ENCODE measurements at regions not wholly inside any gene's neighbourhood (a gene's known extent, or its start where the extent isn't known, plus 50 kb on each side); places are given as distances from the start of the nearest gene placed in this dataset.

GRCh38 chr6:137763886-137764285 is 103.2 kb upstream of the TNFAIP3 start:
- peaks cover 9% of the 10 kb centered on the region for H3K4me1 Mint-ChIP-seq
- WGBS (ENCODE audit: insufficient coverage) = no CpG with 5 or more reads among the region's 1 CpG
- H3K9me3 Mint-ChIP-seq (ENCODE audit: insufficient read depth) = no peaks in the 10 kb centered on the region
- CTCF ChIA-PET = interaction anchor here (1.0 kb wide), 1 partner anchor 102 kb away, joined by 3 read pairs; no protein-coding TSS in a partner anchor
- Histone ChIP-seq H3K4me1 (ENCODE audit: control insufficient read depth in 2 of 2, insufficient read depth in 2 of 2, low read length in 2 of 2) (peaks cover 13% of the 10 kb centered on the region in 2 donors), H3K4me2 (replicated peaks; ENCODE audit: low read depth, low read length, poor library complexity, severe bottlenecking) (no peak overlapping the region), H3K9ac (ENCODE audit: low read length) (no peak overlapping the region), H3K79me2 (ENCODE audit: control insufficient read depth, insufficient read depth, low read length) (no peaks in the 10 kb centered on the region), H3K9me3 (ENCODE audit: control extremely low read depth in 1 of 3, control insufficient read depth in 2 of 3, insufficient read depth in 1 of 3, low read length in 2 of 3) (no peaks in the 10 kb centered on the region), H3K27ac (ENCODE audit: low read length in 2 of 2) (no peak overlapping the region), H3K36me3 (replicated peaks in 1 of 2; ENCODE audit: control extremely low read depth in 1 of 2, control insufficient read depth in 1 of 2, extremely low read depth in 1 of 2, insufficient read depth in 2 of 2, low read length in 1 of 2) (no peaks in the 10 kb centered on the region), H3K4me3 (ENCODE audit: control extremely low read depth in 1 of 5, extremely low read depth in 1 of 5, insufficient read depth in 1 of 5, low read depth in 2 of 5, low read length in 4 of 5) (no peak overlapping the region), H2AFZ (ENCODE audit: insufficient read depth, low read depth, low read length, poor library complexity, severe bottlenecking) (no peak overlapping the region), H3K27me3 (replicated peaks in 1 of 4; ENCODE audit: control extremely low read depth in 1 of 4, control insufficient read depth in 3 of 4, insufficient read depth in 4 of 4, low read length in 3 of 4) (no peaks in the 10 kb centered on the region), H4K20me1 (ENCODE audit: control insufficient read depth, insufficient read depth, low read length, poor library complexity, severe bottlenecking) (no peaks in the 10 kb centered on the region)
- DNase-seq (no peak), ATAC-seq (ENCODE audit: low read depth) (no peak)
- TF ChIP-seq EZH2 (IDR thresholded peaks at IDR 0.05; ENCODE audit: borderline replicate concordance, insufficient read depth, low read depth, low read length, poor library complexity, severe bottlenecking) (no peak), CTCF (IDR thresholded peaks at IDR 0.05) (no peak)
- intact Hi-C loops (cut with micrococcal nuclease) = no loop called here
- POLR2A ChIA-PET = no interaction called here
- H3K4me3 Mint-ChIP-seq = no peak overlapping the region
- no peaks in the 10 kb centered on the region for H3K27me3 Mint-ChIP-seq
- H3K27ac Mint-ChIP-seq = no peak overlapping the region

- H3K27ac Mint-ChIP-seq = no peak overlapping the region
- Histone ChIP-seq H3K9me3 (ENCODE audit: control extremely low read depth in 1 of 3, control insufficient read depth in 2 of 3, insufficient read depth in 1 of 3, low read length in 2 of 3) (no peaks in the 10 kb centered on the region), H3K4me3 (ENCODE audit: control extremely low read depth in 1 of 5, extremely low read depth in 1 of 5, insufficient read depth in 1 of 5, low read depth in 2 of 5, low read length in 4 of 5) (no peak overlapping the region), H3K27ac (ENCODE audit: low read length in 2 of 2) (no peak overlapping the region), H3K79me2 (ENCODE audit: control insufficient read depth, insufficient read depth, low read length) (no peaks in the 10 kb centered on the region), H3K9ac (ENCODE audit: low read length) (no peak overlapping the region), H3K4me1 (ENCODE audit: control insufficient read depth in 2 of 2, insufficient read depth in 2 of 2, low read length in 2 of 2) (peaks cover 16 to 19% of the 10 kb centered on the region in 2 donors), H4K20me1 (ENCODE audit: control insufficient read depth, insufficient read depth, low read length, poor library complexity, severe bottlenecking) (no peaks in the 10 kb centered on the region), H2AFZ (ENCODE audit: insufficient read depth, low read depth, low read length, poor library complexity, severe bottlenecking) (no peak overlapping the region), H3K36me3 (replicated peaks in 1 of 2; ENCODE audit: control extremely low read depth in 1 of 2, control insufficient read depth in 1 of 2, extremely low read depth in 1 of 2, insufficient read depth in 2 of 2, low read length in 1 of 2) (no peaks in the 10 kb centered on the region), H3K4me2 (replicated peaks; ENCODE audit: low read depth, low read length, poor library complexity, severe bottlenecking) (no peak overlapping the region), H3K27me3 (replicated peaks in 1 of 4; ENCODE audit: control extremely low read depth in 1 of 4, control insufficient read depth in 3 of 4, insufficient read depth in 4 of 4, low read length in 3 of 4) (no peaks in the 10 kb centered on the region)
- ChIA-PET CTCF (interaction anchor here (1.0 to 1.3 kb wide), 2 partner anchors 103 to 182 kb away, joined by 3 read pairs; no protein-coding TSS in a partner anchor), POLR2A (no interaction called here)
- H3K4me3 Mint-ChIP-seq = no peak overlapping the region
- no peak for TF ChIP-seq CTCF (IDR thresholded peaks at IDR 0.05)
- no peak for TF ChIP-seq EZH2 (IDR thresholded peaks at IDR 0.05; ENCODE audit: borderline replicate concordance, insufficient read depth, low read depth, low read length, poor library complexity, severe bottlenecking)
- intact Hi-C loops (cut with micrococcal nuclease) = no loop called here
- H3K9me3 Mint-ChIP-seq (ENCODE audit: insufficient read depth) = no peaks in the 10 kb centered on the region
- no peak for DNase-seq
- ATAC-seq (ENCODE audit: low read depth) = no peak
- H3K4me1 Mint-ChIP-seq = peaks cover 12% of the 10 kb centered on the region
- no peaks in the 10 kb centered on the region for H3K27me3 Mint-ChIP-seq
Observed at GRCh38 chr6:137764464-137764863, 102.6 kb upstream of the TNFAIP3 start.
